Lung (tissue), 11 donors: ENCODE measurements at regions not wholly inside any gene's neighbourhood (a gene's known extent, or its start where the extent isn't known, plus 50 kb on each side); places are given as distances from the start of the nearest gene placed in this dataset.

Experiments used
- ATAC-seq: fragments of 200-7000 bp; cut with Tn5 transposase; one replicate; pipeline ENCODE4 v1.9.1; 2020; ENCODE audit warnings: moderate number of reproducible peaks; ENCODE audit not compliant: insufficient read depth, low FRiP score
- DNase-seq, 3 donors: peaks; one replicate each; pipeline ENCODE4 v3.0.0-alpha.2; 2013 to 2017
- H3K27ac ChIP-seq, 2 donors: one replicate each; pipeline ENCODE4 v1.5.1; 2013; ENCODE audit warnings: mild to moderate bottlenecking in 2 of 2, moderate library complexity in 2 of 2, control low read depth in 1 of 2, inconsistent platforms in 1 of 2, low read depth in 1 of 2, low read length in 1 of 2
- H3K27me3 ChIP-seq, 3 donors: one replicate each; pipeline ENCODE4 v1.5.1; 2013; ENCODE audit warnings: low read length in 2 of 3; ENCODE audit not compliant: control insufficient read depth in 3 of 3, insufficient read depth in 3 of 3
- H3K36me3 ChIP-seq, 4 donors: one replicate each; pipeline ENCODE4 v1.5.1; 2013; ENCODE audit warnings: low read length in 4 of 4, mild to moderate bottlenecking in 1 of 4, moderate library complexity in 1 of 4; ENCODE audit not compliant: control insufficient read depth in 4 of 4, insufficient read depth in 4 of 4
- H3K4me1 ChIP-seq, 5 donors: one replicate each; pipeline ENCODE4 v1.5.1; 2013; ENCODE audit warnings: low read length in 5 of 5, mild to moderate bottlenecking in 2 of 5, moderate library complexity in 1 of 5; ENCODE audit not compliant: control insufficient read depth in 5 of 5, insufficient read depth in 5 of 5
- H3K4me3 ChIP-seq: one replicate; pipeline ENCODE4 v1.5.1; 2013; ENCODE audit warnings: mild to moderate bottlenecking, control low read depth, moderate library complexity
- H3K9ac ChIP-seq, 2 donors: one replicate each; pipeline ENCODE4 v1.5.1; 2013; ENCODE audit warnings: low read length in 2 of 2, control low read depth in 1 of 2; ENCODE audit not compliant: insufficient read depth in 1 of 2
- H3K9me3 ChIP-seq, 4 donors: one replicate each; pipeline ENCODE4 v1.5.1; 2013; ENCODE audit warnings: low read length in 3 of 4, mild to moderate bottlenecking in 1 of 4, moderate library complexity in 1 of 4; ENCODE audit not compliant: control insufficient read depth in 4 of 4, insufficient read depth in 3 of 4
- CTCF ChIP-seq: IDR thresholded peaks from 2 replicates; pipeline ENCODE4 v1.5.1; 2012; ENCODE audit warnings: mild to moderate bottlenecking; ENCODE audit errors: control extremely low read depth, extremely low read depth
- WGBS, 2 donors: extraction: QIAGEN DNeasy Blood & Tissue Kit; methylation state at CpG; one replicate each; pipeline ENCODE4 v1.1.7; 2013; 5-methylcytosine and 5-hydroxymethylcytosine counted together
- donor health status: control.
- donor health status: control.
- donor health status: Bipolar disorder and iron deficiency.
- donor health status: healthy.
- donor health status: DM: yes; HTN: yes; CAD: no.

- H3K4me3 ChIP-seq, result no peak overlapping the region
- no peak for ATAC-seq
- H3K9ac ChIP-seq, result no peak overlapping the region
- no peaks in the 10 kb centered on the region for H3K27me3 ChIP-seq
- 70 to 82% methylated on average over 7 of the region's 7 CpGs for whole genome bisulfite sequencing, 2 donors
- H3K9me3 ChIP-seq, result peaks cover 0 to 9% (median 0%) of the 10 kb centered on the region in 4 donors
- no peak overlapping the region for H3K27ac ChIP-seq
- no peak for TF ChIP-seq CTCF
- no peak for DNase-seq
- H3K36me3 ChIP-seq, result no peaks in the 10 kb centered on the region
- H3K4me1 ChIP-seq, result no peaks in the 10 kb centered on the region
Observed at GRCh38 chr1:4916610-4917009, 262.2 kb downstream of the AJAP1 start.

- H3K9me3 ChIP-seq, result peaks cover 0 to 9% (median 0%) of the 10 kb centered on the region in 4 donors
- no peaks in the 10 kb centered on the region for H3K27me3 ChIP-seq
- H3K36me3 ChIP-seq, result no peaks in the 10 kb centered on the region
- DNase-seq (no peak), ATAC-seq (no peak)
- no peak overlapping the region for H3K9ac ChIP-seq
- H3K4me3 ChIP-seq, result no peak overlapping the region
- no peak for TF ChIP-seq CTCF
- no peak overlapping the region for H3K27ac ChIP-seq
- H3K4me1 ChIP-seq, result no peaks in the 10 kb centered on the region
- WGBS, 2 donors, result 63 to 82% methylated on average over 2 of the region's 2 CpGs
Observed at GRCh38 chr1:4915154-4915553, 260.7 kb downstream of the AJAP1 start.

GRCh38 chr1:4908486-4908885, 254.1 kb downstream of the AJAP1 start:
- H3K4me1 ChIP-seq, result no peaks in the 10 kb centered on the region
- no peaks in the 10 kb centered on the region for H3K36me3 ChIP-seq
- no peak for TF ChIP-seq CTCF
- no peak overlapping the region for H3K9ac ChIP-seq
- 84 to 88% methylated on average over 13 of the region's 13 CpGs for WGBS, 2 donors
- no peaks in the 10 kb centered on the region for H3K27me3 ChIP-seq
- peaks cover 0 to 11% (median 0%) of the 10 kb centered on the region in 4 donors for H3K9me3 ChIP-seq
- ATAC-seq (no peak), DNase-seq (no peak)
- H3K4me3 ChIP-seq, result no peak overlapping the region
- H3K27ac ChIP-seq, result no peak overlapping the region

- Histone ChIP-seq H3K36me3 (no peaks in the 10 kb centered on the region), H3K4me1 (no peaks in the 10 kb centered on the region), H3K9me3 (peaks cover 0 to 8% (median 0%) of the 10 kb centered on the region in 4 donors), H3K4me3 (no peak overlapping the region), H3K27me3 (peaks cover 0 to 4% (median 0%) of the 10 kb centered on the region in 3 donors), H3K9ac (no peak overlapping the region), H3K27ac (no peak overlapping the region)
- DNase-seq (no peak), ATAC-seq (no peak)
- TF ChIP-seq CTCF, result no peak
- 29 to 36% methylated on average over 4 of the region's 4 CpGs for WGBS, 2 donors
Observed at GRCh38 chr1:4894566-4894965, 240.2 kb downstream of the AJAP1 start.
